ENCODE measurements at regions not wholly inside any gene's neighbourhood (a gene's known extent, or its start where the extent isn't known, plus 50 kb on each side); places are given as distances from the start of the nearest gene placed in this dataset.

DNA sequence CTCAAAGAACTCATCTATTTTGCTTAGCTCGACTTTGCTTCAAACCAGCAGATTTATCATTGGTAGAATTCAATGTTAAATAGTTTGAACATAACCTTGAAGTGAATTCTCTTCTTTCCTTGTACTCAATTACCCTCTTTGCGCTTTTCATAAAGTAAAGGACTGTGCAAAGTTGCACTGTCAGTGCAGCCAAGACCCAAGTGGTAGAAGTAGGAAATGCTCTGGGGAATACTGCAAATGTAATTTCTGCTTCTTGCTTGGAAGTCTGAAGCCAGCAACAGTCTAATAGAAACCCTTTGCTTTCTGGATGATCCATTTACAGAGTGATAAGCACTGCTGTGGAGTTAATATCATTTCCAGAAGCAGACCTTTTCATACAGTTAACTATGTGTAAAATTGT is 936.7 kb upstream of the TMPRSS15 start:
- TF ChIP-seq, protein P1, sequence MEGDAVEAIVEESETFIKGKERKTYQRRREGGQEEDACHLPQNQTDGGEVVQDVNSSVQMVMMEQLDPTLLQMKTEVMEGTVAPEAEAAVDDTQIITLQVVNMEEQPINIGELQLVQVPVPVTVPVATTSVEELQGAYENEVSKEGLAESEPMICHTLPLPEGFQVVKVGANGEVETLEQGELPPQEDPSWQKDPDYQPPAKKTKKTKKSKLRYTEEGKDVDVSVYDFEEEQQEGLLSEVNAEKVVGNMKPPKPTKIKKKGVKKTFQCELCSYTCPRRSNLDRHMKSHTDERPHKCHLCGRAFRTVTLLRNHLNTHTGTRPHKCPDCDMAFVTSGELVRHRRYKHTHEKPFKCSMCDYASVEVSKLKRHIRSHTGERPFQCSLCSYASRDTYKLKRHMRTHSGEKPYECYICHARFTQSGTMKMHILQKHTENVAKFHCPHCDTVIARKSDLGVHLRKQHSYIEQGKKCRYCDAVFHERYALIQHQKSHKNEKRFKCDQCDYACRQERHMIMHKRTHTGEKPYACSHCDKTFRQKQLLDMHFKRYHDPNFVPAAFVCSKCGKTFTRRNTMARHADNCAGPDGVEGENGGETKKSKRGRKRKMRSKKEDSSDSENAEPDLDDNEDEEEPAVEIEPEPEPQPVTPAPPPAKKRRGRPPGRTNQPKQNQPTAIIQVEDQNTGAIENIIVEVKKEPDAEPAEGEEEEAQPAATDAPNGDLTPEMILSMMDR (IDR thresholded peaks at IDR 0.05): no peak

DNA sequence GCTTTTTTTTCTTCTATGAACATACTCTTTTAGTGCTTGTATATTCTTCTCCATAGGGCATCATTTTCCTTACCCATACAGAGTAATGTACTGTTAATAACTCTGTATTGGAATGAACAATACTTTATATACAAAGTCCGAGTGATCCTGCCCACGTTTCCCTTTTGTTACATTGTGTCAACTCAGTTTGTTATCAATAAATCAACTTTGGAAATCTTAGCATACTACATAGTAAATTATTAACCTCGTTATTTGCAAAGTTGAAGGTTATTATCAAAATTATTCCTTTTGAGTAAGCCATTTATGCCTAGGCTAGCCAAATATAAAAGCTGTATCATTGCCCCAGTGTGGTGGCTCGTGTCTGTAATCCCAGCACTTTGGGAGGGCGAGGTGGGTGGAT is 937.4 kb upstream of the TMPRSS15 start:
- Histone ChIP-seq H3K9me3 (ENCODE audit: control insufficient read depth, low read length) (no peaks in the 10 kb centered on the region), H3K4me1 (no peaks in the 10 kb centered on the region)
- TF ChIP-seq, protein P1 (IDR thresholded peaks at IDR 0.05): no peak

More for the DNA sequence above, 936.7 kb upstream of the TMPRSS15 start:
- no peak overlapping the region for H3K27ac ChIP-seq
- H3K36me3 ChIP-seq (ENCODE audit: control insufficient read depth, insufficient read depth, low read length): no peaks in the 10 kb centered on the region
- no peak overlapping the region for H3K4me2 ChIP-seq (ENCODE audit: low read length)
- no peaks in the 10 kb centered on the region for H3K79me2 ChIP-seq
- H2AFZ ChIP-seq: no peak overlapping the region
- no peaks in the 10 kb centered on the region for H3K4me1 ChIP-seq
- H3K9ac ChIP-seq: no peak overlapping the region
- H3K27me3 ChIP-seq (ENCODE audit: control insufficient read depth, insufficient read depth, low read length): no peaks in the 10 kb centered on the region
- no peak overlapping the region for H3K4me3 ChIP-seq (ENCODE audit: low read depth, low read length)
- H3K9me3 ChIP-seq (ENCODE audit: control insufficient read depth, low read length): no peaks in the 10 kb centered on the region

DNA sequence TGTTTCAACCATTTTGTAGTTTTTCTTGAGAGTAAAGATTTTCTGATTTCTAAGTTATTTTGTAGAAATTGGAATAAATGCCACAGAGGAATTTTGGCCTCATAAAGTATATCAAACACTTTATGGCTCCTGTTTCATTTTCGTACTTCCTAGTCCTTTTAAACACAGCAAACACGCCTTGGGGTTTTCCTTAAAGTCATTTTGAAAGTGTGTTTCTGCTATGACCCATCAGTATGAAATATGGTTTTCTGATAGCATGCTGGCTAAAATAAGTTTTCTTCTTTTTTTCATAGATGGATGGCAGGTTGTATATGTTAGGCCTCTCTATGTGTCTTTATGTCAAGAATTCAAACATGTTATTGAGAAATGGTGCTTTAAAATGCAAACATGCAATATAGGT is 940.1 kb upstream of the TMPRSS15 start:
- Histone ChIP-seq H3K9ac (no peak overlapping the region), H3K4me3 (ENCODE audit: low read depth, low read length) (no peak overlapping the region), H3K79me2 (no peaks in the 10 kb centered on the region), H3K27me3 (ENCODE audit: control insufficient read depth, insufficient read depth, low read length) (no peaks in the 10 kb centered on the region), H3K4me2 (ENCODE audit: low read length) (no peak overlapping the region), H3K9me3 (ENCODE audit: control insufficient read depth, low read length) (no peaks in the 10 kb centered on the region), H3K36me3 (ENCODE audit: control insufficient read depth, insufficient read depth, low read length) (no peaks in the 10 kb centered on the region), H3K4me1 (no peaks in the 10 kb centered on the region), H3K27ac (no peak overlapping the region), H2AFZ (no peak overlapping the region)
- TF ChIP-seq, protein P1 (IDR thresholded peaks at IDR 0.05): no peak

More for the DNA sequence above, 937.4 kb upstream of the TMPRSS15 start:
- Histone ChIP-seq H3K79me2 (no peaks in the 10 kb centered on the region), H3K36me3 (ENCODE audit: control insufficient read depth, insufficient read depth, low read length) (no peaks in the 10 kb centered on the region), H3K27ac (no peak overlapping the region), H2AFZ (no peak overlapping the region), H3K4me3 (ENCODE audit: low read depth, low read length) (no peak overlapping the region), H3K4me2 (ENCODE audit: low read length) (no peak overlapping the region), H3K9ac (no peak overlapping the region), H3K27me3 (ENCODE audit: control insufficient read depth, insufficient read depth, low read length) (no peaks in the 10 kb centered on the region)

DNA sequence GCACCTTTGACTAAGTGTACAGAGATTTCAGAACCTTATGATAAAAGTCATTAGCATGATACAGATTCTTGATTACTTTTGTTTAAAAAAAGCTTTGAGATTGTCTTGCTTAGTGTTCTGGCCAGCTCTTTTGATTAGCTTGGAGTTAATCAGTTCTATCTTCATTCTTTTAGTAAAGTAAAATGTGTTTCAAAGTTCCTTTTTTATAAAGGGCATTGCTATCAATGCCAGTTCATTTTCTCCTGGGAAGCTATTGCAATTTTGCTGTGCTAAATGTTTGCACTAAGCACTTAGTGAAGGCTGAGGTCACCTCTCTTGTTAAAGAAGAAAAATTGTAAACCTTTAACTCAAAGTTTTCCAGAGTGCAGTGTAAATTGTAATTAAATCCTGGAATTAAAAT is 946.7 kb upstream of the TMPRSS15 start:
- Histone ChIP-seq H3K27ac (no peak overlapping the region), H3K36me3 (ENCODE audit: control insufficient read depth, insufficient read depth, low read length) (no peaks in the 10 kb centered on the region), H3K4me1 (no peaks in the 10 kb centered on the region), H2AFZ (no peak overlapping the region), H3K9ac (no peak overlapping the region), H3K27me3 (ENCODE audit: control insufficient read depth, insufficient read depth, low read length) (no peaks in the 10 kb centered on the region), H3K79me2 (no peaks in the 10 kb centered on the region), H3K4me2 (ENCODE audit: low read length) (no peak overlapping the region), H3K9me3 (ENCODE audit: control insufficient read depth, low read length) (no peaks in the 10 kb centered on the region), H3K4me3 (ENCODE audit: low read depth, low read length) (no peak overlapping the region)
- TF ChIP-seq, protein P1 (IDR thresholded peaks at IDR 0.05): no peak

DNA sequence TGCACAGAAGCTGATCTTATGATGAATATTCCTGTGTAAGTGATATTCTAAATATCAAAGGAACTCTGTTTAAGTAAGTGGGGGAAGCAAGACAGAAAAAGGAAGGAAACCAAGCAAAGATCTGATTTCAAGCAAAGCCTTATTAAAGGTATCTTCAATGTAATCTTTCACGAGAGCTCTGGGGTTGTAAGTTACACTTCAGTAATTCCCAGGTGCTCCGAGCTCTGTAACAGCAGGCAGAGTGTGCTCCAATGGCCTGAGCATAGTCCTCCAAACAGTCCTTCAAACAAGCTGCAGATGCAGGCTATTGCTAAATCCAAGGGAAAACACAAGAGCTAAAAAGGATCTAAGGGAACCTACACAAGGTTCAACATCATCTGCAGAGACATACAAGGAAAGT is 949.7 kb upstream of the TMPRSS15 start:
- no peak overlapping the region for H3K9ac ChIP-seq
- H3K27ac ChIP-seq: no peak overlapping the region
- no peaks in the 10 kb centered on the region for H3K9me3 ChIP-seq (ENCODE audit: control insufficient read depth, low read length)
- no peak overlapping the region for H3K4me2 ChIP-seq (ENCODE audit: low read length)
- no peaks in the 10 kb centered on the region for H3K36me3 ChIP-seq (ENCODE audit: control insufficient read depth, insufficient read depth, low read length)
- no peaks in the 10 kb centered on the region for H3K4me1 ChIP-seq
- H2AFZ ChIP-seq: no peak overlapping the region
- H3K27me3 ChIP-seq (ENCODE audit: control insufficient read depth, insufficient read depth, low read length): no peaks in the 10 kb centered on the region
- TF ChIP-seq, protein P1 (IDR thresholded peaks at IDR 0.05): no peak
- H3K79me2 ChIP-seq: no peaks in the 10 kb centered on the region
- H3K4me3 ChIP-seq (ENCODE audit: low read depth, low read length): no peak overlapping the region
